Keratinocyte (primary cell): ENCODE measurements at regions not wholly inside any gene's neighbourhood (a gene's known extent, or its start where the extent isn't known, plus 50 kb on each side); places are given as distances from the start of the nearest gene placed in this dataset.

Source experiments
- DNase-seq: peaks from one replicate; pipeline ENCODE4 v3.0.0-alpha.2; 2011; ENCODE audit warnings: low read depth, missing footprints, low spot score
- FAIRE-seq: peaks from 2 replicates; lab custom pipeline; 2011; peaks lifted over from hg19 to GRCh38; lab: Jason Lieb, UNC
- H2AFZ ChIP-seq: 2 replicates; pipeline ENCODE4 v1.6.0; 2012; ENCODE audit warnings: low read length, control low read depth, inconsistent platforms; ENCODE audit not compliant: control insufficient read depth
- H3K27ac ChIP-seq: 2 replicates; pipeline ENCODE4 v1.5.1; 2011; ENCODE audit warnings: low read length; ENCODE audit not compliant: control insufficient read depth, insufficient read depth
- H3K27me3 ChIP-seq: 3 replicates; pipeline ENCODE4 v1.6.0; 2011; ENCODE audit warnings: low read length; ENCODE audit not compliant: control insufficient read depth, insufficient read depth; ENCODE audit errors: extremely low read depth
- H3K36me3 ChIP-seq, 2 experiments: 2 replicates in 1 of 2; 3 replicates in 1 of 2; pipeline ENCODE4 v1.5.1; 2011; ENCODE audit warnings: low read length in 2 of 2, mild to moderate bottlenecking in 1 of 2; ENCODE audit not compliant: control insufficient read depth in 2 of 2, insufficient read depth in 2 of 2; ENCODE audit errors: extremely low read depth in 1 of 2
- H3K4me1 ChIP-seq: 3 replicates; pipeline ENCODE4 v1.5.1; 2011; ENCODE audit warnings: low read length; ENCODE audit not compliant: control insufficient read depth, insufficient read depth; ENCODE audit errors: extremely low read depth
- H3K4me2 ChIP-seq: 3 replicates; pipeline ENCODE4 v1.6.0; 2011; ENCODE audit warnings: low read depth, low read length; ENCODE audit not compliant: control insufficient read depth, insufficient read depth; ENCODE audit errors: extremely low read depth
- H3K4me3 ChIP-seq, 3 experiments: fragments of 200-600 bp in 1 of 3; sonication (generic) in 1 of 3; 2 replicates in 2 of 3; 3 replicates in 1 of 3; pipeline ENCODE4 v1.5.1; 2011 to 2016; ENCODE audit warnings: low read length in 3 of 3, mild to moderate bottlenecking in 3 of 3, control low read depth in 2 of 3, inconsistent platforms in 1 of 3, low read depth in 1 of 3, mixed read lengths in 1 of 3, mixed run types in 1 of 3, moderate library complexity in 1 of 3; ENCODE audit not compliant: control insufficient read depth in 2 of 3, insufficient read depth in 2 of 3; ENCODE audit errors: extremely low read depth in 1 of 3
- H3K79me2 ChIP-seq: 2 replicates; pipeline ENCODE4 v1.6.0; 2012; ENCODE audit warnings: low read length; ENCODE audit not compliant: control insufficient read depth, insufficient read depth
- H3K9ac ChIP-seq: 3 replicates; pipeline ENCODE4 v1.6.0; 2011; ENCODE audit warnings: low read length; ENCODE audit not compliant: control insufficient read depth, insufficient read depth; ENCODE audit errors: extremely low read depth
- H3K9me1 ChIP-seq: 3 replicates; pipeline ENCODE4 v1.6.0; 2011; ENCODE audit warnings: low read length; ENCODE audit not compliant: control insufficient read depth, insufficient read depth; ENCODE audit errors: extremely low read depth
- H3K9me3 ChIP-seq: 2 replicates; pipeline ENCODE4 v1.5.1; 2012; ENCODE audit warnings: low read depth, low read length; ENCODE audit not compliant: control insufficient read depth
- H4K20me1 ChIP-seq: 3 replicates; pipeline ENCODE4 v1.6.0; 2011; ENCODE audit warnings: low read length; ENCODE audit not compliant: control insufficient read depth, insufficient read depth; ENCODE audit errors: extremely low read depth
- CTCF ChIP-seq, 3 experiments: IDR thresholded peaks in 1 of 3; conservative IDR thresholded peaks in 1 of 3; optimal IDR thresholded peaks in 1 of 3; 2 replicates in 2 of 3; 3 replicates in 1 of 3; pipeline versions ENCODE3 to v1.5.1; 2011; ENCODE audit warnings: low read length in 3 of 3, mild to moderate bottlenecking in 3 of 3, moderate library complexity in 2 of 3, control low read depth in 1 of 3, inconsistent platforms in 1 of 3; ENCODE audit not compliant: insufficient read depth in 2 of 3; ENCODE audit errors: extremely low read depth in 1 of 3
- EZH2 ChIP-seq: IDR thresholded peaks from one replicate; pipeline ENCODE4 v1.6.1; 2012; ENCODE audit warnings: inconsistent platforms, mild to moderate bottlenecking, low read length, moderate library complexity
- dilution Hi-C: fragments of 300-500 bp; cut with MboI; formaldehyde crosslinking; loops from one replicate; pipeline ENCODE4 v1.7.0; 2020; ENCODE audit warnings: low sequenced_read_pairs; ENCODE audit not compliant: extremely low pct_ligation_motif_present

GRCh38 chr6:129955584-129955983, 62.8 kb upstream of the L3MBTL3 start:
- Histone ChIP-seq H3K27me3 (no peaks in the 10 kb centered on the region), H3K27ac (no peak overlapping the region), H3K9me1 (no peaks in the 10 kb centered on the region), H3K4me1 (peaks cover 10% of the 10 kb centered on the region), H4K20me1 (no peaks in the 10 kb centered on the region), H3K4me3 (no peak overlapping the region), H2AFZ (no peak overlapping the region), H3K9me3 (no peaks in the 10 kb centered on the region), H3K79me2 (no peaks in the 10 kb centered on the region), H3K9ac (no peak overlapping the region), H3K4me2 (no peak overlapping the region), H3K36me3 (no peaks in the 10 kb centered on the region)
- dilution Hi-C loops, result no loop called here
- DNase-seq (no peak), FAIRE-seq (no peak)
- TF ChIP-seq EZH2 (no peak), CTCF (optimal IDR thresholded peaks at IDR 0.05 in 1 of 3, IDR thresholded peaks at IDR 0.05 in 1 of 3, conservative IDR thresholded peaks at IDR 0.05 in 1 of 3; ENCODE audit: extremely low read depth in 1 of 3, insufficient read depth in 2 of 3, low read length in 3 of 3) (no peak)

GRCh38 chr6:129954749-129955431, 63.5 kb upstream of the L3MBTL3 start:
- Histone ChIP-seq H2AFZ (peak overlapping the region; percentile 88), H3K4me3 (no peak overlapping the region), H3K36me3 (no peaks in the 10 kb centered on the region), H3K9ac (no peak overlapping the region), H3K27ac (no peak overlapping the region), H3K9me3 (no peaks in the 10 kb centered on the region), H4K20me1 (no peaks in the 10 kb centered on the region), H3K4me2 (peak overlapping the region; percentile 46), H3K27me3 (no peaks in the 10 kb centered on the region), H3K79me2 (no peaks in the 10 kb centered on the region), H3K4me1 (peaks cover 10% of the 10 kb centered on the region), H3K9me1 (no peaks in the 10 kb centered on the region)
- dilution Hi-C loops, result no loop called here
- FAIRE-seq (peak; percentile 76), DNase-seq (no peak)
- TF ChIP-seq EZH2 (no peak), CTCF (optimal IDR thresholded peaks at IDR 0.05 in 1 of 3, IDR thresholded peaks at IDR 0.05 in 1 of 3, conservative IDR thresholded peaks at IDR 0.05 in 1 of 3; ENCODE audit: extremely low read depth in 1 of 3, insufficient read depth in 2 of 3, low read length in 3 of 3) (no peak)
